Astrocyte of the cerebellum (primary cell): ENCODE measurements at regions not wholly inside any gene's neighbourhood (a gene's known extent, or its start where the extent isn't known, plus 50 kb on each side); places are given as distances from the start of the nearest gene placed in this dataset.

ENCODE experiments used
- DNase-seq: peaks from one replicate; pipeline ENCODE4 v3.0.0-alpha.2; 2011; ENCODE audit warnings: low read depth
- H3K4me3 ChIP-seq: 2 replicates; pipeline ENCODE4 v1.5.1; 2011; ENCODE audit warnings: mild to moderate bottlenecking, low read depth, low read length, moderate library complexity
- CTCF ChIP-seq: IDR thresholded peaks from 2 replicates; pipeline ENCODE4 v1.5.1; 2012; ENCODE audit warnings: low read length, low read depth, moderate library complexity, mild to moderate bottlenecking; ENCODE audit errors: missing control alignments
- in situ Hi-C: cut with HindIII; loops from 2 replicates; pipeline ENCODE4 v1.10.0; 2017; ENCODE audit warnings: low sequenced_read_pairs

GRCh38 chr14:104392396-104393198, 187.0 kb upstream of the C14orf180 start:
- no peak overlapping the region for H3K4me3 ChIP-seq
- TF ChIP-seq CTCF: no peak
- no peak for DNase-seq
- in situ Hi-C loops: no loop called here

GRCh38 chr14:104393199-104393897, 186.2 kb upstream of the C14orf180 start:
- TF ChIP-seq CTCF: no peak
- no peak for DNase-seq
- in situ Hi-C loops: no loop called here
- H3K4me3 ChIP-seq: no peak overlapping the region

- in situ Hi-C loops: no loop called here
- H3K4me3 ChIP-seq: no peak overlapping the region
- DNase-seq: no peak
- no peak for TF ChIP-seq CTCF
Observed at GRCh38 chr14:104393898-104394381, 185.6 kb upstream of the C14orf180 start.

- no peak overlapping the region for H3K4me3 ChIP-seq
- in situ Hi-C loops: no loop called here
Observed at GRCh38 chr14:104394409-104394851, 185.1 kb upstream of the C14orf180 start.

GRCh38 chr14:104395276-104395675, 184.3 kb upstream of the C14orf180 start:
- no peak for TF ChIP-seq CTCF
- in situ Hi-C loops: loop anchor here (5.0 kb wide), 1 partner anchor 103 kb away; no protein-coding TSS in a partner anchor
- H3K4me3 ChIP-seq: no peak overlapping the region
- DNase-seq: no peak

More at GRCh38 chr14:104394409-104394851, 185.1 kb upstream of the C14orf180 start:
- no peak for TF ChIP-seq CTCF
- DNase-seq: no peak

GRCh38 chr14:104395941-104396681, 183.5 kb upstream of the C14orf180 start:
- no peak for TF ChIP-seq CTCF
- in situ Hi-C loops: loop anchor here (5.0 kb wide), 1 partner anchor 104 kb away; no protein-coding TSS in a partner anchor
- no peak overlapping the region for H3K4me3 ChIP-seq
- no peak for DNase-seq
